ENCODE measurements at regions not wholly inside any gene's neighbourhood (a gene's known extent, or its start where the extent isn't known, plus 50 kb on each side); places are given as distances from the start of the nearest gene placed in this dataset.

GRCh38 chr12:11568762-11569478 lies 80.6 kb upstream of the ETV6 start:
- no peak for DNase-seq

GRCh38 chr12:11569716-11570115 lies 79.8 kb upstream of the ETV6 start:
- no peak for DNase-seq

- no peak for DNase-seq
Observed at GRCh38 chr12:11573880-11574279, 75.6 kb upstream of the ETV6 start.

- peak; percentile 45 for DNase-seq
Observed at GRCh38 chr12:11576104-11576503, 73.4 kb upstream of the ETV6 start.

GRCh38 chr12:11577658-11578260 lies 71.7 kb upstream of the ETV6 start:
- no peak for DNase-seq

GRCh38 chr12:11578461-11578993 lies 70.9 kb upstream of the ETV6 start:
- peak; percentile 59 for DNase-seq

- DNase-seq, result peak; percentile 34
Observed at GRCh38 chr12:11580125-11580751, 69.2 kb upstream of the ETV6 start.

GRCh38 chr12:11581179-11581755 lies 68.2 kb upstream of the ETV6 start:
- DNase-seq, result peak; percentile 74

- no peak for DNase-seq
Observed at GRCh38 chr12:11584221-11584855, 65.1 kb upstream of the ETV6 start.

- no peak for DNase-seq
Observed at GRCh38 chr12:11592484-11592883, 57.0 kb upstream of the ETV6 start.

GRCh38 chr12:11593013-11593412 lies 56.5 kb upstream of the ETV6 start:
- no peak for DNase-seq

- DNase-seq, result no peak
Observed at GRCh38 chr12:11595080-11595479, 54.4 kb upstream of the ETV6 start.

- DNase-seq, result no peak
Observed at GRCh38 chr12:11596141-11596540, 53.3 kb upstream of the ETV6 start.

GRCh38 chr12:11598900-11599299 lies 50.6 kb upstream of the ETV6 start:
- no peak for DNase-seq
